ENCODE measurements at regions not wholly inside any gene's neighbourhood (a gene's known extent, or its start where the extent isn't known, plus 50 kb on each side); places are given as distances from the start of the nearest gene placed in this dataset.
A peak's percentile ranks its signal among the peaks of the same experiment; 100 is the strongest.

DNA sequence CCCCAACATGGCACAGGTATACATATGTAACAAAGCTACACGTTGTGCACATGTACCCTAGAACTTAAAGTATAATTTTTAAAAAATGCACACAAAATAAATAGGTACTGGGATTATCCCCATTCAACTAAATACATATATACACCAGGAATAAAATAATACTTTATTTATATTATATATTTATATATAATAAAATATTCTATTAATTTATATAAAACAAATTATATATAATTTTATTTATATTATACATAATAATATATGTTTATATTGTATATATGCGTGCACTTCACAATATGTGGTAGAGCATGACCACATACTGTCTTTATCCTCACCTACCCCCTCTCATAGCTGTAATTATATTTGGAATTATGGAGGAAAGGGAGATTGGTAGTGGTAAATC lies 119.1 kb upstream of the TMEM260 start:
- TF ChIP-seq GATA1 (IDR thresholded peaks at IDR 0.05; ENCODE audit: low read depth, low read length) (no peak), POLR2A (IDR thresholded peaks at IDR 0.05; ENCODE audit: low read length) (no peak)
- no peak for DNase-seq

DNA sequence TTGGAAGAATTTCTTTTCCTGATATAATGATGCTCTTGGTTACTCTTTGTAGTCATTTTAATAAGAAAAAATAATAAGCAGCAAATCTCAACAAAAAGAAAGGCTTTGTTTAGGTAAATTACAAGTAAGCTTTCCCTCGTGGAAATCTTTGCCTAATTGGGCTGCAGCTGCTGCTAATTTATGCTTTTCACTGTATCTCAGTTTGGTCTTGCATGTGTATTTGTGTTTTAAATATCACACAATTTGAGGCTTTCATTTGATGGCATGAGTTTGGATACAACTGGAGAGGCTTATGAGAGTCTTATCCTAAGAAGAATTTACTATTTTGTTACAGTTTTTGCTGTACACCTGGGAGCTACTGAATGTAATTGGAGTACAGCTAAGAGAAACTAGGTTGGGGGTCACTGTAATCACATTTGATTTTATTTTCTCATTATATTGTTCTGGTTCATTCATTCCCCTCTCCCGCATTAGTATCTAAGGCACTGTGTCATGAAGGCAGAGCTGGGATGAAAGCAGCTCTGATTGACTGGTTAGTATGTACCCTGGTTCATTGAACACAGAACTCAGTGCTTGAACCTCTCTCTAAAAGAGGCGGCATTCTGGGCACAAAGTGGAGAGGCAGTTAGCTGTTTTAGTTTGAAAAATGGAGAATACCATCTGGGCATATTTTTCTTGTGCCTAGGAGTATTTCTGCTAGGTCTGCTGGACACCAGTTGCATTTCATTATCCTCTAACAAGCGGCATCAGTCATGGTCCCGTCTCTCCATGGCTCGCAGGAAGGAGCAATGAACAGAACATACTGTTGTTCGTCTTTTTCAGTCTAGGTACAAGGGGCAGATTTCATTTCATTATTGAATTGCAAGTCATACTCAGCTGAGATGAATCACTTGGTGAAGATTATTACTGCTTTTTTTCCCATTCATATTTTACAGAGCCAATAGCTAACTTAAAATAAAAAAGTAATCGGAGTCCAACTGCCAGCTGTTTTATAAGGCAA lies 118.0 kb upstream of the TMEM260 start:
- TF ChIP-seq GATA1 (IDR thresholded peaks at IDR 0.05; ENCODE audit: low read depth, low read length) (no peak), POLR2A (IDR thresholded peaks at IDR 0.05; ENCODE audit: low read length) (no peak)
- no peak for DNase-seq

DNA sequence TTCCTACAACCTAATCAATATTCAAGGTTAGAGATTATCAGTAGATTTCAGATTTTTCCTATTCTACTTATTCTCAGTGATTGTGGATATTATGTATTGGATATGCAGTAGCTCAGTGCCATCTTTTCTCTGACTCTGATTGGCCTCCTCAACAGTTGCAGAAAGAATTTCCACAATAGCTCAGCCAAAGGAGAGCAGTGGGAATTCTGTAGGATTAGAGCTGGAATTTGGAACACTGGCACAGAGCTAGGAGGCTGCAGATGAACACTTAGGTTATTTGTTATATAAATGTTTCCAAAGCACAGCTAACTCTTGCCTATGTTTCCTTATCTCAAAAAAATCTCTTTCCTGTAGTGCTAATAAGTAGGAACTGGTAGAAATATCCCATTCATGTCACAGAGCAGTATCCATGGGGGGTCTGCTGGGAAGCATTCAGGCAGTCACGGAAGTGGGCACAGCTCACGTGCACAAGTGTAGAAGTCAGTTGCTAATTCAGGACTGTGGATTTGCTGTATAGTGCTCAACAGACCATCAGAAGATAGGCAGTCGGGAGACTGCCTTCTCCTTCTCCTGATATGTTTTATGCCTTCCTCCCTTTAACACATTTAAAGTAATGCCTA lies 116.2 kb upstream of the TMEM260 start:
- no peak for TF ChIP-seq POLR2A (IDR thresholded peaks at IDR 0.05; ENCODE audit: low read length)
- TF ChIP-seq GATA1 (IDR thresholded peaks at IDR 0.05; ENCODE audit: low read depth, low read length): no peak

DNA sequence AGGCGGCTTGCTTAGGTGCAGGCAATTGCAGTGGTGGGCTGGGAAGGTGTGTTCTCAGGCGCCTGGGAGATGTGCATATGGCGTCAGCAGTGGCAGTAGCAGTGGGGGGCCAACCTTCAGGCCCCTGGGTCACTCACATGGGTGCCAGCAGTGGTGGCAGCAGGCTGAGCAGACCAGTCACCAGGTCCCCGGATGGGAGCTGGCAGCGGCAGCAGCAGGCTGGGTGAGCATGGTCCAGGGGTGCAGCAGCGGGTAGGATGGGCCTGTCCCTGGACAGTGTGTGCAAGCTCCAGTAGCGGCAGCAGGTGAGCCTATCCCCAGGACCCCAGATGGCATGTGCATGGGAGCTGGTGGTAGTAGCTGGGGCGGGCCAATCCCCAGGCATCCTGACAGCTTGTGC lies 108.5 kb upstream of the TMEM260 start:
- no peak for TF ChIP-seq POLR2A (IDR thresholded peaks at IDR 0.05; ENCODE audit: low read length)
- no peak for TF ChIP-seq GATA1 (IDR thresholded peaks at IDR 0.05; ENCODE audit: low read depth, low read length)
- DNase-seq: no peak

More for the DNA sequence above, 116.2 kb upstream of the TMEM260 start:
- no peak for DNase-seq

DNA sequence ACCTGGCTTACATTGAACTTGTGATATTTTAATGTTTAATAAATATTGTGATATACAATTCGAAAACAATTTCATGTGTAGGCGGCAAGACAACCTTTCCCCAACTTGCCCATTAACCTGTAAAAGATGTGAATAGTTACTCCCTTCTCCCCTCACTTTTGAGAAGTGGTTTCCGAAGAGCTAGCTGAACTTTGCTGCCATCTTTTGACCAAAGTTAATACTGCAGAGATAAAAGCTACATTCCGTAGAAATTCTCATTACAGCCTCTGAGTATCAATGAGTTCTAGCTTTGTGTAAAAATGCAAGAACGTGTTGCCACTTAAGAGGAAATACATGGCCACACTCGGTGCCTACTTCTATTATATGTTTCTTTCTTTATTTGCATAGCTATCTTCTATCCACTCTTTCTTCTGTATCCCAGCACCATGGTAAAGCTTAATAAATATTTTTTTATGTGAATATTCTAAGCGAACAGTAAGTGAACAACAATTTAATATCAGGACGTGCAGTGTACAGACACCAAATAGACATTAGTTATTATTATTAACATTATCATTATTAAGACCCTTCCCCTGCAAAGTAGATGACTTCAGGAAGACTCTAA lies 105.1 kb upstream of the TMEM260 start:
- TF ChIP-seq POLR2A (IDR thresholded peaks at IDR 0.05; ENCODE audit: low read length): no peak
- no peak for TF ChIP-seq GATA1 (IDR thresholded peaks at IDR 0.05; ENCODE audit: low read depth, low read length)
- DNase-seq: peak; percentile 29 to 56

DNA sequence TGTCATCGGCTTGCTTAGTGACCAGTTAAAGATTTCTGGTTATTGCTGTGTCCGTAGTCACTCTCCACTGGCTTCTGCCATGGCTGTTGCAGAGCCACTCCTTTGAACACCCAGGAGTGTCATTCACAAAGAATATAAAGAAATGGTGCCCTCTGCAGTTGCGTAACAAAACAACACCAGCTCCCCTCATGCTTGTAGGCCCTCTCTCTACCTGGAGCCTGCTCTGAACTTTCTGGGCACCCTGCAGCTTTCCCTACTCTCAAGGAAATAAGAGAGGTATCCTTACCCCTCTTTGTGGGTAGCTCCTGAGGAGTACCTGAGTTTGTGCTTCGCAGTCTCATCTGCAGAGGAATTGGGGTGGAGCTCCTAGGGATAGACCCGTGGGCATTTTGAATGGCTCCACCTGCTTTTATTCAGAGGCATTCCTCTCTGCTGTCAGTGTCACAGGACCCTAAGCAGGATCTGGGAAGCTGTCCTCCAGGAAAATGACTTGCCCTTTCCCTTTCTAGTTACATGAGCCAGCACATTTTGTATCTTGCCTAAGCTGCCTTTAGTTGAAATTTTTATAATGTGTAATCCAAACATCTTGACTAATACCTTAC lies 97.2 kb upstream of the TMEM260 start:
- peak in 1 of 2 experiments; percentile 5 for DNase-seq
- TF ChIP-seq POLR2A (IDR thresholded peaks at IDR 0.05; ENCODE audit: low read length) (no peak), GATA1 (IDR thresholded peaks at IDR 0.05; ENCODE audit: low read depth, low read length) (no peak)

DNA sequence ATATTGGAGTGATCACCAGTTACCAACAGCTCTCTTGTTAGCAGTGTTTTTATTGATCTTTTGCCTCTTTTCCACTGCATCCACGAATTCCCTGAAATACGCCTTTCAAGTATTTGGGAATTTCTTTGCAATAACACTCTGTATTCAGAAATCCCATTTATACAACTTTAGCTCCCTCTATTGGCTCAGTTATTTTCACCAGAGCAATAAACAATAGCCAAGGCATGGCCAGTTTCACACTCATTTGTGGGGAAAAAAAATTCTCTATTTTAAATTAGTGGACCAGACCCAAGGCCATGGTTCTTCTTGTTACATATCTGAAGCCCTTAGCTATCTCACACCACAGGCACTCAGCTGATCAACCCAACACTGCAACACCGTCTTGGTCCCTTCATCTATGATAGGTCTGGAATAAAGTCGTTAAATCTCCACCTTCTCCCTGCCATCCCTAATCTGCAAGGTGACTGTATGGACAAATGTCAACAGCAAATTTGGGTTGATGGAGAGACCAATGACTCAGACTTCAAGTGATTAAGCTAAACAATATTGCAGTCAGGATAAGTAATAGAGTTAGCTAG lies 92.4 kb upstream of the TMEM260 start:
- no peak for DNase-seq
- no peak for TF ChIP-seq POLR2A (IDR thresholded peaks at IDR 0.05; ENCODE audit: low read length)
- TF ChIP-seq GATA1 (IDR thresholded peaks at IDR 0.05; ENCODE audit: low read depth, low read length): no peak

DNA sequence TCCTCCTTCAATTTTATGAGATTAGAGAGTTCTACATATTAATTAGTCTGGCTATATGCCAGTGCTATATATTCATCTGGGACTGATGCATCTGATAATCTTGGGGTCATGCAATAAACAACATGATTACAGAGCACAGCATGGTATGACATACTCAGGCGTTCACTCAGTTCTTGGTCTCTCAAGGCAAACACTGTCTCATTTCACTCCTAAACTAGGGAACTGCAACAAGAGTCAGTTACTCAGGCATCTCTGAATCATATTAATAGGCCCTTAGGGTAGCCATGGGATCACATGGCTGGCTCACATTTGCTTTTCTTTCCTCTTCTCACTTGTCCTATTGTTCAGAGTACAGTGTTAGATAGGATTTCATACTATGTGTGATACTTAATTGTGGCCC lies 91.8 kb upstream of the TMEM260 start:
- no peak for DNase-seq
- TF ChIP-seq POLR2A (IDR thresholded peaks at IDR 0.05; ENCODE audit: low read length): no peak

DNA sequence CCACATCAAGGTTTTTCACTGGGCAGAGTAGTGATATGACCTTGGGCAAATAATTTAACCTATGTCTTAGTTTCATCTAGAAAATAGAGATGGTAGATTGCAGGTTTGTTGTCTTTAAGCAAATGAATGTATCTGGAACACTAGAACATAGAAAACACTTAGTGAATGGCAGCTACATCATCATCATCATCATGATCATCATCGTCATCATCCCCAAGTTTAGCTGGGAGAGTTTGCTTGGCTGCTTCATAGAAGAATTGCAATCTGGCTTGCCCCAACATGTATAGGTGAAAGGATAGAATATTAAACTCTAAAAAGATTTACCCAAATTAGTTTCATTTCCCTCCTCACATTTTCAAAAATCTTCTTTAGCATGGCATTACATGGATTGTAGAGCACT lies 91.3 kb upstream of the TMEM260 start:
- DNase-seq: no peak
- TF ChIP-seq POLR2A (IDR thresholded peaks at IDR 0.05; ENCODE audit: low read length): no peak
- TF ChIP-seq GATA1 (IDR thresholded peaks at IDR 0.05; ENCODE audit: low read depth, low read length): no peak

DNA sequence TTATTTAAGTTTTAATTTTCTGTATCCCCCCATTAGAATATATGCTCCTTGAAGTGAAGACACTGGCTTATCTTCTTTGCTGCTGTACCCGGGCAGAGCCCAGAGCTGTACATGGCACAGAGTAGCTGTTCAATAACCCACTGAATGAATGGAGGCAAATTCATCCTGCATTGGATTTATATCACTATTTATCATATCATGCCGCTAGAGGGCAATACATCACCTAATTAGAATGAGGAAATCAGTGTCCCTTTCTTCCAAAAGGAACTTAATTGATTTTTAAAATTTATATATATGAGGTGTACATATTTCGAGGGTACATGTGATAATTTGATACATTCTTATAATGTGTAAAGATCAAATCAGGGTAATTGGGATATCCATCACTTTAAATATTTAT lies 89.2 kb upstream of the TMEM260 start:
- peak; percentile 27 to 62 for DNase-seq
- TF ChIP-seq GATA1 (IDR thresholded peaks at IDR 0.05; ENCODE audit: low read depth, low read length) (no peak), POLR2A (IDR thresholded peaks at IDR 0.05; ENCODE audit: low read length) (no peak)

DNA sequence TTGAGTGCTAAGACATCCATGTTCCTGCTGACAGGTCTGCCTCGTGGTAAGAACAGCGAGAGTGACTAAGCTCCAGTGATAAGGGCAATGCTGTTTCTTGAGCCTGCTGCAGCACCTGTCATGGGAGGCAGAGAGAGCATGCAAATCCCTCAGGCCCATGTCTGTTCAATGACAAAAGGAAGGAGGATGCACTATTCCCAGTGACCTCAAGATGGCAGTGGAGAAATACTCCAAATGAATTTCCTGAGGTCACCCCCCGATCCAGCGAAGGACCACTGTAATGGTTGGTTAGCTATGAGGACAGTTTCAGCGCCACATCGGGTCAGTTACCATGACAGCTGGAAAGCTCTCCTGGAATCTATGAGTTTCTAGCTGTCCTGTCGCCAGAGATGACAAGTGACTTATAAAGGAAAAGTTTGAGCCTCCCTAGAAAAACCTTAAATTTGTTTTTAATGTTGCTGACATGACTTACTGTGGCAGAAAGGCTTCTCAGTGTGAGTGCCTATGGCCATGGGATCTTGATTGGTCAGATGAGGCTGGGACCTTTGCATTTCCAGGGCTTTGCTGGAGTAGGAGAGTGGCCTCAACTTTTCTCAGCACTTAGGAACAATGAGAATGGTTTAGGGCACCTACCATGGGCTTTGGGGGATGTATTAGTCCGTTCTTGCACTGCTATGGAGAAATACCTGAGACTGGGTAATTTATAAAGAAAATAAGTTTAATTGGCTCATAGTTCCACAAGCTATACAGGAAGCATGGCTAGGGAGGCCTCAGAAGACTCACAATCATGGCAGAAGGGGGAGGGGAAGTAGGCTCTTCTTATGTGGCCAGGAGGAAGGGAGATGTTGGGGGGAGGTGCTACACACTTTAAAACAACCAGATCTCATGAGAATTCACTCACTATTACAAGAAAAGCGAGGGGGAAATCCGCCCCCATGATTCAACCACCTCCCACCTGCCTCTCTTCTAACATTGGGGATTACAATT lies 88.0 kb upstream of the TMEM260 start:
- TF ChIP-seq GATA1 (IDR thresholded peaks at IDR 0.05; ENCODE audit: low read depth, low read length) (no peak), POLR2A (IDR thresholded peaks at IDR 0.05; ENCODE audit: low read length) (no peak)
- peak; percentile 35 to 60 for DNase-seq

DNA sequence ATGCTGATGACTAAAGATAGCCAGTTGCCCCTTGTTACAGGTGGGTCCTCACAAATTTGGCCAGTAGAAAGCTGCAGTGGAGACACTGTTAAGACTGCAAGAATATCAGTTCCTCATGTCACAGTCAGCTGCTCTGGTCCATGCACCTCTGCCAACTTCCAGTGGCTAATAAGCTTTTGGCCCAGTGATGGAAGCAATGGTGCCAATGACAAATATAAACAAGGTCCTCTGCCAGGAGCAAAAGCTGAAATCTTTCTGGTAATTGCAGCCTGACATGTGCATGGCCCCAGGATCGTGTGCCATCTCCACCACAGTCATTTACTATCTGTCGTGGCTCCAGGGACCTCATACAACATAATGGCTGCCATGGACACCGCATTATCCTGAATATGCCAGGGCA lies 85.4 kb upstream of the TMEM260 start:
- no peak for DNase-seq
- TF ChIP-seq POLR2A (IDR thresholded peaks at IDR 0.05; ENCODE audit: low read length) (no peak), GATA1 (IDR thresholded peaks at IDR 0.05; ENCODE audit: low read depth, low read length) (no peak)

DNA sequence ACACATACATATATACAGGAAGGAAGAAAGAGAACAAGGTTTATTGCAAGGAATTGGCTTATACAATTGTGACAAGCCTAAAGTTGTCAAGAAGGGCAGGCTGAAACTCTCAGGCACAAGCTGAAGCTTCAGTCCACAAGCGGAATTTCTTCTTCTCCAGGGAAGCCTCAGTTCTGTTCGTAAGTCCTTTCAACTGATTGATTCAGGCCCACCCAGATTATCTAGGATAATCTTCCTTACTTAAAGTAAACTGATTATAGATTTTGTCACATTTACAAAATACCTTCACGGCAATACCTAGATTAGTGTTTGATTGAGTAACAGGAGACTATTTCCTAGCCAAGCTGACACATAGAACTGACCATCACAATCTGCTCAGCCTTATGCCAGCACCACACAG lies 81.5 kb upstream of the TMEM260 start:
- TF ChIP-seq POLR2A (IDR thresholded peaks at IDR 0.05; ENCODE audit: low read length) (no peak), GATA1 (IDR thresholded peaks at IDR 0.05; ENCODE audit: low read depth, low read length) (no peak)
- no peak for DNase-seq

All from erythroblast (primary cell).